MM.1S (cell line): ENCODE measurements at regions not wholly inside any gene's neighbourhood (a gene's known extent, or its start where the extent isn't known, plus 50 kb on each side); places are given as distances from the start of the nearest gene placed in this dataset.

Experiments
- CTCF ChIP-seq: fragments of 300-600 bp; sonication (generic); IDR thresholded peaks from 2 replicates; pipeline ENCODE4 v1.5.1; 2016; ENCODE audit warnings: antibody characterized with exemption, low read length, mixed read lengths
- EZH2 ChIP-seq: fragments of 300-600 bp; sonication (generic); optimal IDR thresholded peaks from 2 replicates; pipeline ENCODE3; 2017; ENCODE audit warnings: low read depth, mild to moderate bottlenecking, antibody characterized with exemption, low read length, mixed read lengths
- EZH2phosphoT487 ChIP-seq: fragments of 300-600 bp; sonication (generic); IDR thresholded peaks from 2 replicates; pipeline ENCODE4 v1.6.1; 2018; ENCODE audit warnings: antibody characterized with exemption, low read length

GRCh38 chr12:18192119-18192518 is 69.2 kb upstream of the PIK3C2G start:
- TF ChIP-seq CTCF (no peak), EZH2 (no peak), EZH2phosphoT487 (no peak)
